ENCODE measurements at regions not wholly inside any gene's neighbourhood (a gene's known extent, or its start where the extent isn't known, plus 50 kb on each side); places are given as distances from the start of the nearest gene placed in this dataset.

GRCh38 chr9:103397868-103398600 lies 402.9 kb downstream of the CYLC2 start:
- peak; percentile 76 for TF ChIP-seq CTCF (conservative IDR thresholded peaks at IDR 0.05)
- no peak for TF ChIP-seq EZH2 (IDR thresholded peaks at IDR 0.05; ENCODE audit: low read depth)

Measured in PC-9 (cell line).